ENCODE measurements at regions not wholly inside any gene's neighbourhood (a gene's known extent, or its start where the extent isn't known, plus 50 kb on each side); places are given as distances from the start of the nearest gene placed in this dataset.

DNA sequence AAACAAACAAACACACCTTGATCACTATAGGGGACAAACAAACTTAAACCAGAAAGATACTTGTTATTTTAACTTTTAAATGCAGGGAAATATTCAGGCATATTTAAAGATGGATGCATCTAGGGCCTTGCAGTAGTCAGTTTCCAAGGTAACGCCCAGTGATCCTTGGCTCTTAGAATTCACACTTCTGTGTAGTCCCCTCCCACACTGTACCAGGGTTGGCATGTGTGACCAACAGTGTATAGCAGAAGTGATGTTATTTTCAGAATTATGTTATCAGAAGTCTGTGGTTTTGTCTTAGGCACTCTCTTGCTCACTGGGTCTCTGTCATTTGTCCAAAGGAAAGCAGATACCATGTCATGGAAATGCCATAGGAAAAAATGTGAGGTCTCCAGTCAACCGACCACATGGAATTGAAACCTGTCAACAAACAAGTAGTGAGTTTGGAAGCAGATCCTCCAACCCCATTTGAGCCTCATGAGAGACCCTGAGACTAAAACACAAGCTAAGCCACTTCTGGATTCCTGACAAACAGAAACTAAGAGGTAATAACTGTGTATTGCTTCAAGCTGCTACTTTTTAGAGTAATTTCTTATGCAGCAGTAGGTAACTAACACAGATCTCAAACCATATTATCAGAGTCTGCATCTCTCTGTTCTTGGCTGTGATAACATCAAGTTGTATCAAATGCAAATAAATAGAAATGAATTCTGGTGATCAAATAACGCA is 670.3 kb downstream of the KCTD8 start:
- no CpG with 5 or more reads among the region's 3 CpGs for WGBS (ENCODE audit: extremely low coverage, insufficient coverage, insufficient read length)
- Histone ChIP-seq H3K27me3 (ENCODE audit: insufficient read depth, low read length) (no peaks in the 10 kb centered on the region), H2BK120ac (ENCODE audit: insufficient read depth, low read length, poor library complexity) (no peak overlapping the region), H3K4ac (ENCODE audit: low read depth, low read length) (no peak overlapping the region), H3K9me3 (ENCODE audit: insufficient read depth, low read depth, low read length) (no peaks in the 10 kb centered on the region), H3K23ac (ENCODE audit: low read length) (no peak overlapping the region), H3K18ac (ENCODE audit: low read length) (no peak overlapping the region), H3K4me2 (ENCODE audit: low read length) (no peak overlapping the region), H3K79me2 (ENCODE audit: control insufficient read depth, insufficient read depth, low read length, poor library complexity) (no peaks in the 10 kb centered on the region), H3K27ac (ENCODE audit: low read depth, low read length) (no peak overlapping the region), H2AFZ (ENCODE audit: insufficient read depth, low read length, poor library complexity) (no peak overlapping the region), H3K4me3 (ENCODE audit: low read depth, low read length) (no peak overlapping the region), H3K14ac (ENCODE audit: low read length) (no peak overlapping the region), H3K36me3 (ENCODE audit: control insufficient read depth in 1 of 2, insufficient read depth in 2 of 2, low read length in 2 of 2) (no peaks in the 10 kb centered on the region), H3K4me1 (ENCODE audit: control insufficient read depth in 1 of 2, insufficient read depth in 2 of 2, low read length in 2 of 2) (no peaks in the 10 kb centered on the region), H3K9ac (ENCODE audit: low read length) (no peak overlapping the region), H4K8ac (ENCODE audit: low read depth, low read length) (no peak overlapping the region), H4K91ac (ENCODE audit: low read depth, low read length) (no peak overlapping the region), H2BK12ac (ENCODE audit: low read length) (no peak overlapping the region), H3K79me1 (ENCODE audit: low read length) (no peaks in the 10 kb centered on the region), H2BK5ac (ENCODE audit: low read depth, low read length, poor library complexity) (no peak overlapping the region), H2AK5ac (ENCODE audit: low read length) (no peak overlapping the region), H4K12ac (ENCODE audit: low read depth, low read length) (no peak overlapping the region)
- no peak for DNase-seq

- H3K23ac ChIP-seq (ENCODE audit: low read length), result no peak overlapping the region
- H3K18ac ChIP-seq (ENCODE audit: low read length), result no peak overlapping the region
- H3K4me2 ChIP-seq (ENCODE audit: low read length), result no peak overlapping the region
- H4K8ac ChIP-seq (ENCODE audit: low read depth, low read length), result no peak overlapping the region
- no peak overlapping the region for H2AFZ ChIP-seq (ENCODE audit: insufficient read depth, low read length, poor library complexity)
- H3K9me3 ChIP-seq (ENCODE audit: insufficient read depth, low read depth, low read length), result no peaks in the 10 kb centered on the region
- no peak overlapping the region for H2BK12ac ChIP-seq (ENCODE audit: low read length)
- DNase-seq, result no peak
- no peaks in the 10 kb centered on the region for H3K79me1 ChIP-seq (ENCODE audit: low read length)
- no peak overlapping the region for H2BK120ac ChIP-seq (ENCODE audit: insufficient read depth, low read length, poor library complexity)
- no peaks in the 10 kb centered on the region for H3K36me3 ChIP-seq (ENCODE audit: control insufficient read depth in 1 of 2, insufficient read depth in 2 of 2, low read length in 2 of 2)
- no peak overlapping the region for H2AK5ac ChIP-seq (ENCODE audit: low read length)
- H3K4ac ChIP-seq (ENCODE audit: low read depth, low read length), result no peak overlapping the region
- H4K91ac ChIP-seq (ENCODE audit: low read depth, low read length), result no peak overlapping the region
- no peak overlapping the region for H3K9ac ChIP-seq (ENCODE audit: low read length)
- H3K27me3 ChIP-seq (ENCODE audit: insufficient read depth, low read length), result no peaks in the 10 kb centered on the region
- no peaks in the 10 kb centered on the region for H3K4me1 ChIP-seq (ENCODE audit: control insufficient read depth in 1 of 2, insufficient read depth in 2 of 2, low read length in 2 of 2)
- H3K27ac ChIP-seq (ENCODE audit: low read depth, low read length), result no peak overlapping the region
- no peak overlapping the region for H4K12ac ChIP-seq (ENCODE audit: low read depth, low read length)
- no peaks in the 10 kb centered on the region for H3K79me2 ChIP-seq (ENCODE audit: control insufficient read depth, insufficient read depth, low read length, poor library complexity)
- H3K4me3 ChIP-seq (ENCODE audit: low read depth, low read length), result no peak overlapping the region
- no peak overlapping the region for H2BK5ac ChIP-seq (ENCODE audit: low read depth, low read length, poor library complexity)
- H3K14ac ChIP-seq (ENCODE audit: low read length), result no peak overlapping the region
These were observed 667.5 kb downstream of the KCTD8 start for GRCh38 chr4:43781125-43781524.

GRCh38 chr4:43782391-43782790 is 666.2 kb downstream of the KCTD8 start:
- Histone ChIP-seq H2BK5ac (ENCODE audit: low read depth, low read length, poor library complexity) (no peak overlapping the region), H3K18ac (ENCODE audit: low read length) (no peak overlapping the region), H3K79me1 (ENCODE audit: low read length) (no peaks in the 10 kb centered on the region), H3K4me2 (ENCODE audit: low read length) (no peak overlapping the region), H4K8ac (ENCODE audit: low read depth, low read length) (no peak overlapping the region), H3K4me3 (ENCODE audit: low read depth, low read length) (no peak overlapping the region), H3K36me3 (ENCODE audit: control insufficient read depth in 1 of 2, insufficient read depth in 2 of 2, low read length in 2 of 2) (no peaks in the 10 kb centered on the region), H2AK5ac (ENCODE audit: low read length) (no peak overlapping the region), H2BK12ac (ENCODE audit: low read length) (no peak overlapping the region), H3K14ac (ENCODE audit: low read length) (no peak overlapping the region), H3K9ac (ENCODE audit: low read length) (no peak overlapping the region), H3K27me3 (ENCODE audit: insufficient read depth, low read length) (no peaks in the 10 kb centered on the region), H3K23ac (ENCODE audit: low read length) (no peak overlapping the region), H3K79me2 (ENCODE audit: control insufficient read depth, insufficient read depth, low read length, poor library complexity) (no peaks in the 10 kb centered on the region), H3K27ac (ENCODE audit: low read depth, low read length) (no peak overlapping the region), H4K12ac (ENCODE audit: low read depth, low read length) (no peak overlapping the region), H3K4ac (ENCODE audit: low read depth, low read length) (no peak overlapping the region), H4K91ac (ENCODE audit: low read depth, low read length) (no peak overlapping the region), H3K9me3 (ENCODE audit: insufficient read depth, low read depth, low read length) (no peaks in the 10 kb centered on the region), H2AFZ (ENCODE audit: insufficient read depth, low read length, poor library complexity) (no peak overlapping the region), H2BK120ac (ENCODE audit: insufficient read depth, low read length, poor library complexity) (no peak overlapping the region), H3K4me1 (ENCODE audit: control insufficient read depth in 1 of 2, insufficient read depth in 2 of 2, low read length in 2 of 2) (no peaks in the 10 kb centered on the region)
- no peak for DNase-seq
- WGBS (ENCODE audit: extremely low coverage, insufficient coverage, insufficient read length), result no CpG with 5 or more reads among the region's 3 CpGs

- no peaks in the 10 kb centered on the region for H3K9me3 ChIP-seq (ENCODE audit: insufficient read depth, low read depth, low read length)
- no peaks in the 10 kb centered on the region for H3K79me1 ChIP-seq (ENCODE audit: low read length)
- H2AK5ac ChIP-seq (ENCODE audit: low read length), result no peak overlapping the region
- H2BK5ac ChIP-seq (ENCODE audit: low read depth, low read length, poor library complexity), result no peak overlapping the region
- no peak for DNase-seq
- no peak overlapping the region for H3K23ac ChIP-seq (ENCODE audit: low read length)
- no peak overlapping the region for H3K4ac ChIP-seq (ENCODE audit: low read depth, low read length)
- WGBS (ENCODE audit: extremely low coverage, insufficient coverage, insufficient read length), result no CpG with 5 or more reads among the region's 1 CpG
- H3K27me3 ChIP-seq (ENCODE audit: insufficient read depth, low read length), result no peaks in the 10 kb centered on the region
- no peak overlapping the region for H3K4me3 ChIP-seq (ENCODE audit: low read depth, low read length)
- no peaks in the 10 kb centered on the region for H3K79me2 ChIP-seq (ENCODE audit: control insufficient read depth, insufficient read depth, low read length, poor library complexity)
- H3K9ac ChIP-seq (ENCODE audit: low read length), result no peak overlapping the region
- no peak overlapping the region for H3K4me2 ChIP-seq (ENCODE audit: low read length)
- no peak overlapping the region for H2AFZ ChIP-seq (ENCODE audit: insufficient read depth, low read length, poor library complexity)
- H2BK12ac ChIP-seq (ENCODE audit: low read length), result no peak overlapping the region
- no peak overlapping the region for H3K27ac ChIP-seq (ENCODE audit: low read depth, low read length)
- no peak overlapping the region for H3K18ac ChIP-seq (ENCODE audit: low read length)
- H3K36me3 ChIP-seq (ENCODE audit: control insufficient read depth in 1 of 2, insufficient read depth in 2 of 2, low read length in 2 of 2), result no peaks in the 10 kb centered on the region
- no peak overlapping the region for H4K8ac ChIP-seq (ENCODE audit: low read depth, low read length)
- no peak overlapping the region for H4K91ac ChIP-seq (ENCODE audit: low read depth, low read length)
- H3K4me1 ChIP-seq (ENCODE audit: control insufficient read depth in 1 of 2, insufficient read depth in 2 of 2, low read length in 2 of 2), result no peaks in the 10 kb centered on the region
- no peak overlapping the region for H3K14ac ChIP-seq (ENCODE audit: low read length)
- no peak overlapping the region for H4K12ac ChIP-seq (ENCODE audit: low read depth, low read length)
- no peak overlapping the region for H2BK120ac ChIP-seq (ENCODE audit: insufficient read depth, low read length, poor library complexity)
These were observed 632.5 kb downstream of the KCTD8 start for GRCh38 chr4:43816116-43816515.

All from trophoblast cell (in vitro differentiated cells and primary cell).